Endodermal cell (in vitro differentiated cells): ENCODE measurements at regions not wholly inside any gene's neighbourhood (a gene's known extent, or its start where the extent isn't known, plus 50 kb on each side); places are given as distances from the start of the nearest gene placed in this dataset.

Experiments used
- DNase-seq: peaks from one replicate; pipeline ENCODE4 v3.0.0-alpha.2; 2017
- H3K27ac ChIP-seq: 2 replicates; pipeline ENCODE4 v1.5.1; 2013; ENCODE audit warnings: mild to moderate bottlenecking, low read depth, low read length, moderate library complexity
- H3K27me3 ChIP-seq: 2 replicates; pipeline ENCODE4 v1.6.1; 2013; ENCODE audit warnings: mild to moderate bottlenecking, low read length, moderate library complexity; ENCODE audit not compliant: insufficient read depth, control insufficient read depth, poor library complexity, severe bottlenecking
- H3K36me3 ChIP-seq: 2 replicates; pipeline ENCODE4 v1.7.0; 2013; ENCODE audit warnings: mild to moderate bottlenecking, low read length, moderate library complexity; ENCODE audit not compliant: control insufficient read depth, insufficient read depth
- H3K4me1 ChIP-seq: one replicate; pipeline ENCODE4 v1.7.0; 2013; ENCODE audit warnings: low read length; ENCODE audit not compliant: control insufficient read depth, insufficient read depth
- H3K4me3 ChIP-seq: 2 replicates; pipeline ENCODE4 v1.5.1; 2013; ENCODE audit warnings: mild to moderate bottlenecking, low read length, moderate library complexity
- H3K9ac ChIP-seq: 2 replicates; pipeline ENCODE4 v1.6.1; 2013; ENCODE audit warnings: mild to moderate bottlenecking, low read length, moderate library complexity; ENCODE audit not compliant: poor library complexity, severe bottlenecking; ENCODE audit errors: extremely low read depth
- H3K9me3 ChIP-seq: 2 replicates; pipeline ENCODE4 v1.6.1; 2013; ENCODE audit warnings: mild to moderate bottlenecking, low read length, moderate library complexity; ENCODE audit not compliant: control insufficient read depth
- H3K27ac Mint-ChIP-seq: 2 replicates; pipeline ENCODE4 v1.8.0; 2020; ENCODE audit warnings: mixed read lengths
- H3K27me3 Mint-ChIP-seq: 2 replicates; pipeline ENCODE4 v1.8.0; 2021; ENCODE audit warnings: mild to moderate bottlenecking, mixed read lengths; ENCODE audit not compliant: insufficient read depth
- H3K36me3 Mint-ChIP-seq: 2 replicates; pipeline ENCODE4 v1.8.0; 2020; ENCODE audit warnings: low read depth, mixed read lengths
- H3K4me1 Mint-ChIP-seq: 2 replicates; pipeline ENCODE4 v1.8.0; 2020; ENCODE audit warnings: mixed read lengths
- H3K4me3 Mint-ChIP-seq: 2 replicates; pipeline ENCODE4 v1.8.0; 2020; ENCODE audit warnings: mild to moderate bottlenecking, moderate library complexity, mixed read lengths
- H3K9me3 Mint-ChIP-seq: 2 replicates; pipeline ENCODE4 v1.8.0; 2020; ENCODE audit warnings: mild to moderate bottlenecking, mixed read lengths
- WGBS, 2 experiments: methylation state at CpG; one replicate each; pipeline versions ENCODE4 v1.1.5 to v1.1.7; 2013; ENCODE audit warnings: missing lambda C conversion rate in 2 of 2, mixed read lengths in 1 of 2; ENCODE audit not compliant: insufficient coverage in 1 of 2, insufficient read length in 1 of 2; 5-methylcytosine and 5-hydroxymethylcytosine counted together
- TF ChIP-seq, protein P1 (sequence below): fragments of 200-600 bp; sonication (generic); conservative IDR thresholded peaks from 2 replicates; pipeline ENCODE4 v1.5.0; 2021; ENCODE audit warnings: antibody characterized with exemption, mild to moderate bottlenecking

DNA sequence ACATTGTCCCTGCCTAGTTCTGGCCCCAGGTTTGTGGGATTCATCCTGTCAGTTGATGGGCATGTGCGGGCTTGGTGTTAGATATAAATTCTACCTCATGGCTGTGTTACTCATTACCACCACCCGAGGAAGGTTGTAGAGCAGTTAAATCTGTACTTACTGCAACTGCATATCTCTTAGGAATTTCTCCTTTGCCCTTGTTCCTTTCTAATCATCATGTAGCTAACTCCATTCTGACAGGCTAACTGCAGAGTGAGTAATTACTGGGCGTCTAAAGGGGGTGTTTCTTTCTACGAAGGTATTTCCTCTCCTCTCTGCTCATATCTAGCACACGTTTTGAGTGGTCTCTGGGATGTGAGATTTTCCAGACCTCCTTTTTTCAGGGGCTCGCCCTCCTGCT, 1076.7 kb downstream of the TMTC2 start:
- no peak for DNase-seq
- no peak overlapping the region for H3K27ac Mint-ChIP-seq
- peaks cover 6% of the 10 kb centered on the region for H3K9me3 Mint-ChIP-seq
- 94 to 100% methylated on average over 1 to 6 of the region's 6 CpGs for WGBS, 2 experiments
- TF ChIP-seq, protein P1, sequence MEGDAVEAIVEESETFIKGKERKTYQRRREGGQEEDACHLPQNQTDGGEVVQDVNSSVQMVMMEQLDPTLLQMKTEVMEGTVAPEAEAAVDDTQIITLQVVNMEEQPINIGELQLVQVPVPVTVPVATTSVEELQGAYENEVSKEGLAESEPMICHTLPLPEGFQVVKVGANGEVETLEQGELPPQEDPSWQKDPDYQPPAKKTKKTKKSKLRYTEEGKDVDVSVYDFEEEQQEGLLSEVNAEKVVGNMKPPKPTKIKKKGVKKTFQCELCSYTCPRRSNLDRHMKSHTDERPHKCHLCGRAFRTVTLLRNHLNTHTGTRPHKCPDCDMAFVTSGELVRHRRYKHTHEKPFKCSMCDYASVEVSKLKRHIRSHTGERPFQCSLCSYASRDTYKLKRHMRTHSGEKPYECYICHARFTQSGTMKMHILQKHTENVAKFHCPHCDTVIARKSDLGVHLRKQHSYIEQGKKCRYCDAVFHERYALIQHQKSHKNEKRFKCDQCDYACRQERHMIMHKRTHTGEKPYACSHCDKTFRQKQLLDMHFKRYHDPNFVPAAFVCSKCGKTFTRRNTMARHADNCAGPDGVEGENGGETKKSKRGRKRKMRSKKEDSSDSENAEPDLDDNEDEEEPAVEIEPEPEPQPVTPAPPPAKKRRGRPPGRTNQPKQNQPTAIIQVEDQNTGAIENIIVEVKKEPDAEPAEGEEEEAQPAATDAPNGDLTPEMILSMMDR: no peak
- Histone ChIP-seq H3K27ac (no peak overlapping the region), H3K9ac (no peak overlapping the region), H3K4me3 (no peak overlapping the region), H3K27me3 (no peaks in the 10 kb centered on the region), H3K9me3 (no peaks in the 10 kb centered on the region), H3K4me1 (no peaks in the 10 kb centered on the region), H3K36me3 (no peaks in the 10 kb centered on the region)
- H3K36me3 Mint-ChIP-seq: no peaks in the 10 kb centered on the region
- H3K27me3 Mint-ChIP-seq: no peaks in the 10 kb centered on the region
- no peaks in the 10 kb centered on the region for H3K4me1 Mint-ChIP-seq
- H3K4me3 Mint-ChIP-seq: no peak overlapping the region

DNA sequence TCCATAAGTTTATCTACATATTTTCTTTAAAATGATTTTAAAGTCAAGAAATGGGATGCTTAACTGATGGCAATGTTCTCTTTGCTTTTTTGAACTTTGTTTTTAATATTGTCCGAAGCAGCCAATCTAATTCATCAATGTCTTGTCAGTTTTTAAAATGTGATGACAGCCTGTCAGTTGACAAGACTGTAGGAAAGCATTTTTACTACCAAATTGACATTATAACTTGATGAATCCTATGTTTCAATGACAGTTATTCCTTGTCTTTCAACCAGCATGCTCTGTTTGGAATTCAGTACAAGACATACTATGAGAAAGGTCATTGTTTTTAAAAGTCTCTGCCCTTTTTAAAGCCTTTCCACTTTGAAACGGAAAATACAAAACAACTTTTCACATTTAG, 1073.2 kb downstream of the TMTC2 start:
- no peak overlapping the region for H3K4me3 ChIP-seq
- no peaks in the 10 kb centered on the region for H3K36me3 Mint-ChIP-seq
- no peak for DNase-seq
- H3K4me1 Mint-ChIP-seq: no peaks in the 10 kb centered on the region
- no peaks in the 10 kb centered on the region for H3K27me3 Mint-ChIP-seq
- no peaks in the 10 kb centered on the region for H3K36me3 ChIP-seq
- H3K9me3 ChIP-seq: no peaks in the 10 kb centered on the region
- no peaks in the 10 kb centered on the region for H3K4me1 ChIP-seq
- H3K9me3 Mint-ChIP-seq: peaks cover 6% of the 10 kb centered on the region
- no peaks in the 10 kb centered on the region for H3K27me3 ChIP-seq
- no peak overlapping the region for H3K9ac ChIP-seq
- TF ChIP-seq, protein P1: no peak
- H3K4me3 Mint-ChIP-seq: no peak overlapping the region
- WGBS, 2 experiments: 95% methylated on average over 1 of the region's 2 CpGs; no CpG with 5 or more reads in 1 of the 2 experiments
- H3K27ac Mint-ChIP-seq: no peak overlapping the region
- H3K27ac ChIP-seq: no peak overlapping the region

DNA sequence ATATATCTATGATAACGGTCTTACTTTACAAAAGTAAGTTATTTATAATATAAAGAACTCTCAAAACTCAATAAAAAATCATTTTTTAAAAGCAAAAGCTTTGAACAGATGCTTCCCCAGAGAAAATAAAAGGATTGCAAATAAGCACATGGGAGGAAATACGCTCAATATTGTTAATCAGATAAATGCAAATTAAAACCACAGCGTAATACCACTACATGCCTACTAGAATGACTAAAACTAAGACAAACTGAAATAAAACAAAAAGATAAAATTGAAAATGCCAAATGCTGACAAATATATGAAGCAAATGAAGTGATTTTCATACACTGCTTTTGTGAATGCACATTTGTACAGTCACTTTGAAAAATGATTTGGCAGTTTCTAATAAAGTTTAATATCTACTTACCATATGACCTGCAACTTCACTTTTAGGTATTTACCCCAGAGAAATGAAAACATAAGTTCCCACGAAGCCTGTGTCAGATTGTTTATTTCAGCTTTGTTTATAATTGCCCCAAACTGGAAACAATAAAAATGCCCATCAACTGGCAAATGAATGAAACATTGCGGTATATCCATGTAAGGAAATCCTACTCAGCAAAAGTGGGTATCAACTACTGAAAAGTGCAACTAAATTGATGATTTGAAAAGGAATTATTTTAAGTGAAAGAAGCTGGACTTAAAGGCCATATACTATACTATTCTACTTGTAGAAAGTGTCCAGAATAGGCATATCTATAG, 1072.4 kb downstream of the TMTC2 start:
- no peaks in the 10 kb centered on the region for H3K9me3 ChIP-seq
- TF ChIP-seq, protein P1: no peak
- peaks cover 6% of the 10 kb centered on the region for H3K9me3 Mint-ChIP-seq

More for the DNA sequence above, 1072.4 kb downstream of the TMTC2 start:
- no peak overlapping the region for H3K27ac Mint-ChIP-seq
- no peak overlapping the region for H3K27ac ChIP-seq
- no peak overlapping the region for H3K4me3 Mint-ChIP-seq
- no peaks in the 10 kb centered on the region for H3K27me3 Mint-ChIP-seq
- H3K36me3 ChIP-seq: no peaks in the 10 kb centered on the region
- no peak for DNase-seq
- H3K4me1 Mint-ChIP-seq: no peaks in the 10 kb centered on the region
- 90 to 97% methylated on average over 3 to 4 of the region's 5 CpGs for WGBS, 2 experiments
- no peaks in the 10 kb centered on the region for H3K27me3 ChIP-seq
- H3K9ac ChIP-seq: no peak overlapping the region
- H3K4me1 ChIP-seq: no peaks in the 10 kb centered on the region
- H3K36me3 Mint-ChIP-seq: no peaks in the 10 kb centered on the region
- H3K4me3 ChIP-seq: no peak overlapping the region
